Stimulated activated CD8-positive, alpha-beta memory T cell treated with anti-CD3 and anti-CD28 coated beads, Interleukin-15, amount 100 ng/mL, for 24 hours (primary cell): ENCODE measurements at regions not wholly inside any gene's neighbourhood (a gene's known extent, or its start where the extent isn't known, plus 50 kb on each side); places are given as distances from the start of the nearest gene placed in this dataset.

Experiments
- DNase-seq: peaks from one replicate; pipeline ENCODE4 v3.0.0-alpha.2; 2020; ENCODE audit warnings: low read depth

DNA sequence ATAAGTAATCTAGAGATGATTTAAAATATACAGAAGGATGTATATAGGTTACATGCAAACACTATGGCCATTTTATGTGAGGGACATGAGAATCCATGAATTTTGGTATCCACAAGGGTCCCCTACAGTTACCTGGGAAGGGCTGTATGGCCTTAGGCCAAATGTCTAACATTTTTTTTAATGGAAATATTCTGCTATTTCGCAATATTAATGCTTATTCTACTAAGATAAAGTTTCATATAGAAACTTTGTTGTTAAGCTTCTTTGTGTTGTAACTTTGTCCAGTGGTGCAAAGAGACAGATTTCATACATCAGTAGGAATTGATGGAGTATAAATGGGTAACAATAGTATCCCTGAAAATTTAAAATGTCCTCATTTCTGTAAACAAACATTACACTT lies 233.4 kb upstream of the THBS1 start:
- no peak for DNase-seq

DNA sequence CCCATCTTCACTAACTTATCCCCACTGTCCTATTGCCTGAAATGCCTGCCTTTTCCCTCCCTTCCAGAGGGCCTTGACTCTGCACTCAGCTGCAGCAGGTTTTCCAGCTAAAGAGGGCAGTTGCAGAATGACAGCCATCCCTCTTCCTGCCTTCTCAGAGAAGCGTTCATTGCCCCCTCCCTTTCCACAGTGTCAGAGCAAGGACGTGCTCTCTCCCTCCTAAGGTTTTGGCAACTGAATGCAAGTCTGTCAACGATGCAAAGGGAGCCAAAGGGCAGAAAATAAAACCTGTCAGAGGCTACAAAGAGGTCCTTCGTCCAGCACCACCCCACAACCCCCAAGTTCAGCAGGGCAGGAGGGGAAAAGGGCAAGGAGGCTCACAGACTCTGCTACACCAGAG lies 230.1 kb upstream of the THBS1 start:
- no peak for DNase-seq

DNA sequence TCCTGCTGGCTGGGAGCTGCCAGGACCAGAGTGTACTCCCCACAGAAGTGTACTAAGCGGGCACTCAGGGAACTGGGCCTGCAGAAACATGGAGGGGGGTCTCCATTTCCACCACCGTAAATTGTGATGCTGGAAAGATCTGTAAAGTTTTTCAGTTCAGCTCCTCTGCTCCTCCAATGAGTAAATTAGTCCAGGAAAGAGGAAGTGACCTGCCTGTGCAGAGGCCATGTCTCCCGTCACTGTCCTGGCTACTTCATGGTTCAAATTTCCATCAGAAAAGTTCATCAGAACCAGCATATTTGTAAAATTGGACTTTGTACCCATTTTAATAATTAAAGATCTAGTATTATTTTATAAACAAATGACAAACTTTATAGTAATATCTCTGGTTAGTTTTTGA lies 226.7 kb upstream of the THBS1 start:
- no peak for DNase-seq

DNA sequence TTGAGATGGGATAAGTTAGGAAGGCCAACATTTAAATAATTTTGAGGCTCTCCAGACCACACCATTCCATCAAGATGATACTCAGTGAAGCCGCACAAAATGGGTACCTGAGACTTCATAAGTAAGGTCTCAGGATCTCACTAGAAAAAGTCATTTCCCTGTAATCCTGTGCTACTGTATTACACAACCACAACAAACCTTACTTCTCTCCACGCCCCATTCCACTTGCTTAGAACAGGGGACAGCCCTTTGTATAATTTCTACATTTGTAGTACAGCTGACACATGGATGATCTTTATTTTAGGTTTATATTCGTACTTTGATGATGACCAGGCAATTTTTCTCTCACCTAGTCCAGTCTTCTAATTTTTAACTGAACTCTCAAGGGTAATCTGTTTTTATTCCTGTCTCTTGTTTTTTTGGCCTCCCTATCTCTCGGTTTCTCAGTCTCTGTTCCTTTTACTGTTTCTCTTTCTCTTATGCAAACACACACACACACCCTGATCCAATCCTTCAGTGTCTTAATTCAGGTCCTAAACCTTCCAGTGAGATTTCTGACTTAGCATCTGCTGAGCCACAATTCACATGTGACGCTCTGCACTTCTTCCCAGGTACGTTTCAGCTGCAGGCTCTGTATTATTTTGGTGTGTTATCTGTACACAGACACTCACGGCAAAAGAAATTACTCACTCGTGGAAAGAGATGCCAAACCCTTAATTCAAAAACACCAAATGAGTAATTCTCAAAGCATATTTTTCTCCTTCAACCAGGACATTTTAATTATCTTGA lies 223.2 kb upstream of the THBS1 start:
- no peak for DNase-seq

DNA sequence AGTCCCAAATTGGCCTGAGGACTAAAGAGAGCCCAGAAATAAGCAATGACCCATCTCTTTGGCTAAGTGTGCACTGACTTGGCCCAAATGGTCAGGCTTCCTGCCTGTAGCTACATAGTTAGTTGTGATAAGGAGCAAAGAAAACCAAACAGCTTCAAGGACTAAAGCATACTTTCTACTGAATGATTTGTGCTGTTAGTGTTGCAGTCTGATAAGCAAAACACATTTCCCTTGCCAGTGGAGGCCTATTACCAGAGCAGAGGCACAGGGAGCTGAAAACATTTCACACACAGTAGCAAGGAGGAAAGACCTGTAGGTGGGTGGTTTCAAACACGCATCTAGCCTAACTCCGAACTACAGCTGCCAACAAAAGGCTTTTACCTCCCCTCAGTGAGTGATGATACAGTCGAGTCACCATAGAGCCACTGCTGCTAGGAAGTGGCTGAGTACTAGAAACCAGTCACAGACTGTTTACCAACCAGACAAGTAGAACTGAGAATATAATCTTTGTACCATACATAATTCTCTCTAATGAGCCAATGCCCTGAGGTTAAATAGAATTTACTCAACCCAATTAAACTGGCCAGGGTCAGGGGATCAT lies 222.3 kb upstream of the THBS1 start:
- no peak for DNase-seq

DNA sequence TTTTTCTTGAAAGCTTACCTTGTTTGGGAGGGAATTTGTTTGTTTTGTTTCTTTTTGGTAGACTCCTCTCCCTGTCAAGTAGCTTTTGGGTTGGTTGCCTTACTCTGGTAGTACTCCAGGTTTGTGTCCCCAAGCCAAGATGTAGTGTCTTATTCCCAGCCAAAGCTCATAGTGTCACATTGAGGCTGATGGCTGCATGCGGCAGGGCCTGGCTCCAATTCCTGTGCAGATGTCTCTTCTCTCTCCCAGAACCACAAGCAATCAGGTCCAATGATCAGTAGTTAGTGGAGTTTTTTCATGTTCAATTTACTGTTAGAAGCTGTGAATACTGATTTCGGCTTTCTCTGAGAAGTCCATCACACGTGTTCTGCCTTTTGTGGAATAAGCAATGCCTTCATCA lies 221.1 kb upstream of the THBS1 start:
- no peak for DNase-seq

DNA sequence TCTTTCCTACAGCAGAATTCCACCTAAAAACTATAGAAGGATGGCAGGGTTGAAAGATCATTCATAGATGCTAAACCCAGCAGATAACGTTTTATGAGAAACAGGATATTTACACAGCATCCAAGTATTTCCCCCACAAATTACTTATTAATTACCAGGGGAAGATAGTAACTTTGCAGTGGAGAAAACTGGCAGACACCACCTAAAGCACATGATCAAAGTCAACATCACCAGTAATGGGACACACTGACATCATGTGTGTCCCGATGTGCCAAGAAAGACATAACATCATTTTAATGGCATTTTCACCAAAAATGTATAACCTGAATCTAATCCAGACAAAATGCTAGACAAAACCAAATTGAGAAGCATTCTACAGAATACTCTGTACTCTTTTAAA lies 220.4 kb upstream of the THBS1 start:
- DNase-seq, result no peak

DNA sequence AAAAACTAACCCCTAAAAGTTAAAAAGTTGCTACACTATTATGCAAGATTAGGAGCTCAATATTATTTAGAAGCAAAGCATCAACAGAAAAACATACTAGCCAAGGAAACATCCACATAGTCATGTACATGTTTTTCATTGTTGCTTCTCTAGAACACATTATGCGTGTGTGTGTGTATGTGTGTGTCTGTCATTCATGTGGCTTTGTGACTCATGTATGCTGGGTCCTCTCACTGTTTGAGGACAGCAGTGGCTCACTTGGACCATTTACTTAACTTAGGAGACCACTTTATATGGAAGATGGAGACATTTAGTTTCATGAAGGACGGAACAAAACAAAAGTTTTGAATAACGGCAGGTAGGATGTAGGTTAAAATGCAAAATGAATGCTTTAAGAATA lies 219.4 kb upstream of the THBS1 start:
- no peak for DNase-seq

DNA sequence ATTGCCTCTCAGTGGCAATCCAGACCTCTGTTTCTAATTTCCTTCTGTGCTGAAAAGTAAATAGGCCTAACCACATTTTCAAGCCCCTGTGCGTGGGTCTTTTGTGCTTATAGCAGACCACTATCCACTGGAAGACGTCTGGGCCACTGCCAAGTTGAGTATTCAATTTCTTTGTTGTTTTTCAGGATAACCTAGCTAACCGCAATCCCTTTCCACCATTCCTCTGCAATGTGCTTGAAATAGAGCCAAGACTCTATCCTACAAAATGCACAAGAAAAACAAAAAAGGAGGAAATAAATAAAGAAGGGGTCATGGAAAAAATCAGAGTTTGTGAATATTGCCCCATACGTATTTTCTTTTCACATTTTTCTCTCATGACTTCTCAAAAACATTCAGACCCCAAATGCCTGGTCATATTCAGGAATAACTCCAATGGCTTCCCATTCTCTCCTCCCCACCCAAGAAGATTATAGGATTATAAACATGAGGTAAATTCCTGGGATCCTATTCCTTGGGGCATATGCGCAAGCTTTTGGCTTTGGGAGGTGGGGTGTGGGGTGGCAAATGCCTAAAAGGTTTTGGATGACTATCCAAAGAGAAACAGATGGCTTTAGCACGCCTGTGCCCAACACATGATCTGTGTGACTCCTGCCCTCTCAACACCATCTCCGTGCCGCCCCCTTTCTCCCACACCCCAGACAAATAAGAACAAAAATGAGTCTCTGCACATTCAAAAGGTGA lies 217.9 kb upstream of the THBS1 start:
- no peak for DNase-seq

DNA sequence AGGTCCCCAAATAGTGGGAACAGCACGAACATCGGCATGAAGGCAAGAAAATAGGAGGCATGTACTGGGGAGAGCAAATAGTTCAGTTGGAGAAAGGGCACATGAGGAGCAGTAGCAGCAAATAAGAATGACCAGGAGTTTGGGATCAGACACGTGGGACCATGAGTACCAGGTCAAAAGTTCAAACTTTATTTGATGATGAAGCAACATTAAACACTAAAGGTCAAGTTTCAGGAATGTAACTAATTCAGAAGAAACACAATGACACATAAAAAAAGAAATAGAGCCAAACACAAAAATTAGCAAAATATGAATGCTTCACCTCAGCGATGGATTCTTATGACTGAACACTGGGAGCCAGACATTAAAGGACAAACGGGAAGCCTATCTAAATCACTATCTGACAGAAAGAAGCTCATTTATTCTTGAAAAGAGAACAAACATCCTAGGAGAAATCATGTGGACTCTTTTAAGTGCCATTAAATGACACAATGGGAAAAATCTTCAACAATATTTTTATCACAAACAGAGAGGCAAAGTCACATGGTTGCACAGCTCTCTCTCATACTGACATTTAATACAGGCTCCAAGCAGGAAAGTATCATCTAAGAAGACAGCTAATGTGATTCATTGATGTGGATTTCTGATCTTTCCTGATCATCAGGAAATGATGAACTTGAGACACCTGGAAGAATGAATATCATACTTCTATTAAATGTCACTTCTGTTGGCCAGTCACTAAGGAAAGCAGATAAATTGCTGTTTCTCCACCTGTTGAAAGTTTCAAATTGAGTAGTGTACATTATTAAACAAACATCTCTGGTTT lies 216.9 kb upstream of the THBS1 start:
- DNase-seq, result no peak

DNA sequence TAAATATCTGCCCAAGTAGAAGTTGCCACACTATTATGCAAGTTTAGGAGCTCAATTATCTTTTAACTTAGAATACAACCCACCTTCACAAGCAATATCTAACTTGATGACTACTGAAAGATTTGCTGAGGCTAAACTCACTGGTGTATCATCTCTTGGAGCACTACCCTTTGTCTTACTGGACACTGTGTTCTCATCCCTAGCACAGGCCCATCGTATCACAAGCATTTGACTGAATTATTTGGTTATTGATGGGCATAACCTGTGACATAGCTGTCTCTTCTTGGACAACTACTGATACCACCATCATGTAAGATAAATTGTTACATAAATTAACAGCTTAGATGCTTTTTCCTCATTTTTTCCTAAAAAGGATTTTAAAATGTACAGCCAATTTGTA lies 216.2 kb upstream of the THBS1 start:
- no peak for DNase-seq

DNA sequence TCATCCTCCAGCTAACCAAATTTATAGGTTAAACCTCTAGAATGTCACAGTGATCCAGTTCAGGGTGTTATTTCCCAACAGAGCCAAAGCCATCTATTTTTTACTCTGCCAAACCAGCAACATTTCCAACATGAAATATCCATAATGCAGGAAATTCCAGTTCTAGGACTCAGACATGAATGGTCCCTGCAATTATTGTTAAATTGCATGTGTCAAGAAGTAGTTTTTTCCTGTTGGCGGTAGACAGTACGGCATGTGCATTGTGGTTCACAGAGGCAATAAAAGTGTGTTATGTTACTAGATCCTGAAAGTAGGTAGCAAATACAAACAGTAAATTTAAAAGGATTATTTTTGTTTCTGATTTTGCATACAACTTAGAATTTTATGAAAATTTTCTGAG lies 215.7 kb upstream of the THBS1 start:
- no peak for DNase-seq

DNA sequence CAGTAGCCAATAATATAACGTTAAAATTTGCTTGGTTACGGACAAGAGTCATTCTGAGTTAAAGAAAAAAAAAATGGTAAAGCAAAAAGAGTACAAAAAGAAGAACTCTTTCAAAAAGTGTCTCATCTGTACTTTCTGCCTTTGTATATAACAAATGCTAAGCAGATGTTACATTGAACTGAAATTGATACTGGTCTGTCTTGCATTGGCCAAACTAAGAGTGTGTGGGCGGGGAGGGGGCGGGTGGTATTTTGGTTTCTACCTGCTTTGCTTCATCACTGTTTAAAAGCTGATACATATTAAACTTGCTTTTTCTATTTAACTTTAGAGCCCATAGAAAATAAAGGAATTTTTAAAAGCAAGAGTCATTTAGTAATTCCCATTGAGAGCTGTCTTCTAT lies 215.0 kb upstream of the THBS1 start:
- DNase-seq, result no peak

DNA sequence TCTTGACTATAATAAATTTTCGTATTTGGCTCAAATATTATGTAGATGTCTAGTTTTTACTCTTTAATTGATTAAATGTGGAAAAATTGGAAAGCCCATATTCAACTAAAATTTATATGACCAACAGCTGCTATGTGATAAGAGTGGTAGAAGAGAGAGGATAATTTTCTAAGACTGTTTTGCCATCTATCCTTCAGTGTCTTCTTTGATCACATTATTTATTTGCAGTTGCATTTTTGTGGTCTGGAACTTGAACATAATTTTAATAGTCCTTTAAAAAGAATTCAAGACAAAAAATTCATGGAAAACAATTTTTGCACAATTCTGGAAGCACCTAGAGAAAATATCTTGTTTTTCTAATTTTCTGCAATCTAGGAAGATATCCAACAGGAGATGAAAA lies 213.3 kb upstream of the THBS1 start:
- no peak for DNase-seq

DNA sequence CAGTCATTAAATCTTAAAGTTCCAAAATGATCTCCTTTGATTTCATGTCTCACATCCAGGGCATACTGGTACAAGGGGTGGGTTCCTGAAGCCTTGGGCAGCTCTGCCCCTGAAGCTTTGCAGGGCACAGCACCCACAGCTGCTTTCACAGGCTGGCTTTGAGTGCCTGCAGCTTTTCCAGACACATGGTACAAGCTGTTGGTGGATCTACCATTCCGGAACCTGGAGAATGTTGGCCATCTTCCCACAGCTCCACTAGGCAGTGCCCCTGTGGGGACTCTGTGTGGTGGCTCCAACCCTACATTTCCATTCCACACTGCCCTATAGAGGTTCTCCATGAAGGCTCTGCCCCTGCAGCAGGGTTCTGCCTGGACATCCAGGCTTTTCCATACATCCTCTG lies 211.1 kb upstream of the THBS1 start:
- no peak for DNase-seq

DNA sequence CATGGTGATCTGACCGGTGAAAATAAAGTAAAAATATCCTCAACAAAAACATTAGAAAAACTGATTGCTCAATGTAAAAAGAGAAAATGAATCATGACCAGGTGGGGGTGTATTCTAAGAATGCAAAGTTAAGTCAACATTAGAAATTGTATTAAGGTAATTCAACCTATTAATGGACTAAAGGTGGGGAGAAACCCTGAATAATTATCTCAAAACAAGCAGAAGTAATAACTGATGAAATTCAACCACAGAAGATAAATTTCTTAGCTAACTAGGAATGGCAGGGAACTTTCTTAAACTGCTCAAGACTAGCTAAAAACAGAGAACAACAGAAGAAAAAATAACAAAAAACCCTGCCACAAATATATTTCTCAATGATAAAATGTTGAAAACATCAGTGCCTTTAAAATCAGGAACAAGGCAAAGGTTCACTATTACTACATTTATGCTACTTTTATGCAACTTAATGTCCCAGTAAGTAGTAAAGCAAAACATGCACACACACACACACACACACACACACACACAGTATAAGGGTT lies 204.4 kb upstream of the THBS1 start:
- DNase-seq, result no peak

DNA sequence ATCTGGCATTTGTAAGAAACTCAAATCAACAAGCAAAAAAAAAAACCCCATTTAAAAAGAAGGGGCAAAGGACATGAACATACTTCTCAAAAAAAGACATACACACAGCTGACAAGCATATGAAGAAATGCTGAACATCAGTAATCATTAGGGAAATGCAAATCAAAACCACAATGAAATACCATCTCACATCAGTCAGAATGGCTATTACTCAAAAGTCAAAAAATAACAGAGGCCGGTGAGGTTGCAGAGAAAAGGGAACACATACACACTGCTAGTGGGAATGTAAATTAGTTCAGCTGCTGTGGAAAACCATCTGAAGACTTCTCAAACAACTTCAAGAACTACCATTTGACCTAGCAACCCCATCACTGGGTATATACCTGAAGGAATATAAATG lies 199.4 kb upstream of the THBS1 start:
- no peak for DNase-seq

DNA sequence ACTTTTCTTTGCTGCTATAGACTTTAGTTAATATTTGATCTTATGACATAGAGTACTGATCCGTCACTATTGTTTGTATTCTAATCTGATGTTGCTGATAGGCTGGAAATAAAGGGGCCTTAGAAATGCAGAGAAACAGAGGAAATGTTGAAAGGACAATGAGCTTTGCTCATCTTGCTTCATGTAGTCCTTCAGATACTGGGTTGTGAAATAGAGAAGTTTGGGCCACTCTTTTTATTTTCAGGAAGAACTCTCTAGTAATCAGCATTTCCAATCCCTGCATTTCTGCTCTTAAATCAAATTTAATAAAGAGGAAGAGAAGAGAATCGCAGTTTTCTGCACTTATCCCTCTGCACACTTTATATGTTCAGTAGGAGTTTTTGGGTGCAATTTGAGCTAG lies 192.8 kb upstream of the THBS1 start:
- DNase-seq, result no peak

DNA sequence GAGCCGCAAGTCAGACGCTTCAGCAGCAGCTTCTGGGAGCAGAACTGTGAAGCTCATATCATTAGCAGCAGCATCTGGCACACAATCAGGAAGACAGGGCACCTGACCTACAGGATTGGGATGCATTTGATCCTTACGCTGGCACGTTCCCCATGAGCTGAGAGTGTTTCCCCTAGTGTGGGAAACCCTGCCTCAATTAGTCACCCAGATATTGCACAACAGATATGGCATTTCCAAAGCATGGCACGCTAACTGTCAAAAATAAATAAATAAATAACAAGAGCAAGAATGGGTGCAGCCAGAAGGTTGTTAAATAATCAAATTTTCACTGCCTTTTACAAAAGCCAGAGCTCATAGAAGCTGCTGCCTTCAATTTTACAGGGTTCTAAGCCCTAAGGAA lies 189.6 kb upstream of the THBS1 start:
- DNase-seq, result no peak

DNA sequence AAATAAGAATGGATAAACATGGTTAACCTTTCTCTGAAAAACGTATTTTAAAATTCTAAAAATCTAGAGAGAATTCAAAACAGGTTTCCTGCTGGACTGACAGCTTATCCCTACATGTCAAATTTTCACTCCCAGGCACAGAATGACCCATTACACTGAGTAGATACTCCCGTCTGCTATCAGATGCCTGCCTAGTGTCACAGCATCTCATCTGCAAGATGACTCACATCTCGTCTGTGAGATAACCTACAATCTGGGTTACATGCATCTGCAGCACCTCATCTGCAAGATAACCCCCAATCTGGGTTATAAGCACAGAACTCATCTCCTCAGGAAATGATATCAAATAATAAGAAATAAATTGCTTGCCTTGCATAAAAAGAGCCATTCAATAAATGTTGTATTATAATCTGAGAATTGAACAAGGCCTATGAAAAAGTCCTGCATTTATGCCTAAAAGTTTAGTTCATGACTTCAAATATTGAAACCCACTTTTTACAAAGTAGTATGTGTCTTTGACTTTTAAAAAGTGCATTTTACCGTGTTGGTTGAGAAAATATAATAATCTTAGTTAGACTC lies 188.3 kb upstream of the THBS1 start:
- DNase-seq, result no peak

DNA sequence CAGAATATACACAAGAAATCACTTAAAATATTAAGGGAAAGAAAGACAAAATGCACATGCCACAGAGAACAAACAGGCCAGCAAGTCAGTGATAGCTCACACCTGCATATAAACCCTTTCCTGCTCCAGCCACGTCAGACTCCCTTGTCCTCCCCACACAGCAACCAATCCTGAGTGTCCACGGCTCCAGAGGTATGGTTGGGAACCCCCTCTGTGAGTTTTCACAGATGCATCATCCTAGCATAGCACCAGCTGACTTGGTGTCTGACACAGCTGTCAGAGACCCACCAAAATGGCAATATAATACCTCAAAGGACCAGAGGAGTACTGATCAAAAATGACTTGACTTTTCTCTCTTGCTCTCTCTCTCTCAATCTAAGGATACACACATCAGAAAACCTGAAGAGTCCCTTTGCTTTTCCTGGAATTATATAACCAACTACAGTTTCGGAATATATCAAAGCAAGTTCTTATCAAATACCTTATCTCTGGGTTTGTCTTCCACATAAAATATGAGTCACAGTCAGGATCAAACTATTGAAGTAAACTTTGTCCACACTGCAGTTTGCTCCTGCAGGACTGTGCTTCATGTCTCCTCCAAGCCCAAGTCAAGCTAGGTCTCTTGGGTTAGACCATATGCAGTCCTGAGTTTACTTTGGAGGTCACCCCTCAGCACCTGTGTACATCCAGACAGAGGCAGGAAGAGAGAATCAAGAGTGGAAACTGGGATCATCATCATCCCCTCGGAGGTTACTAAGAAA lies 187.1 kb upstream of the THBS1 start:
- no peak for DNase-seq
